ENCODE measurements at regions not wholly inside any gene's neighbourhood (a gene's known extent, or its start where the extent isn't known, plus 50 kb on each side); places are given as distances from the start of the nearest gene placed in this dataset.

DNA sequence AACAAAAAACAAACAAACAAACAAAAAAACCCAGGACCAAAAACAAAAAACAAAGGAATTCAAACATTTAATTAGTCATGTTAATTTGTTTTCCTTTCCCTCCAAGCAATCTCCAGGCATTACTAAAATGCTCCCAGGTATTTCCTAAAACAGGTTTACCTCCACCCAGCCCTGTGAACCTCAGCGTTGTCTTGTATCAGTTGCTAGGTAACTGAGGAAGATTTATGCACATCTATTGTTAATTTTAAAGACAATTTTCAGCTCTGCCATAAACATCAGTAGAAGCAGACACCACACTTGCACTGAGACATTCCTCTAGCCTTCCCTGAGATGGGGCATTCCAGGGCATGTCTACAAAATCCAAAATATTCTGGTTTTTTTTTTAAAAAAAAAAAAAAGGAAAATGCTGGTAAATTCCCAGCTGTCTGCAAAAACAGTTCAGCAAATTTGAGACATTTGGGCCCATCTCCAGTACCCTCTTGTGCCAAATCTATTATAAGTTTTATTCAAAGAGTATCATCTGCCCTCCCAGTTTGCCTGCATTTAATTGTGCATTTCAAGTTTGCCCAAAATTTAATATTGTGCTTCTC, 227.6 kb downstream of the ADAMTS9 start:
- no peak overlapping the region for H3K4me3 ChIP-seq
- no peaks in the 10 kb centered on the region for H3K27me3 ChIP-seq
- H3K4me3 Mint-ChIP-seq = no peak overlapping the region
- DNase-seq (ENCODE audit: low spot score) = no peak
- no peaks in the 10 kb centered on the region for H3K36me3 Mint-ChIP-seq
- H3K27ac ChIP-seq = no peak overlapping the region
- H3K9ac ChIP-seq = no peak overlapping the region
- peaks cover 46% of the 10 kb centered on the region for H3K4me1 ChIP-seq
- TF ChIP-seq, protein P1, sequence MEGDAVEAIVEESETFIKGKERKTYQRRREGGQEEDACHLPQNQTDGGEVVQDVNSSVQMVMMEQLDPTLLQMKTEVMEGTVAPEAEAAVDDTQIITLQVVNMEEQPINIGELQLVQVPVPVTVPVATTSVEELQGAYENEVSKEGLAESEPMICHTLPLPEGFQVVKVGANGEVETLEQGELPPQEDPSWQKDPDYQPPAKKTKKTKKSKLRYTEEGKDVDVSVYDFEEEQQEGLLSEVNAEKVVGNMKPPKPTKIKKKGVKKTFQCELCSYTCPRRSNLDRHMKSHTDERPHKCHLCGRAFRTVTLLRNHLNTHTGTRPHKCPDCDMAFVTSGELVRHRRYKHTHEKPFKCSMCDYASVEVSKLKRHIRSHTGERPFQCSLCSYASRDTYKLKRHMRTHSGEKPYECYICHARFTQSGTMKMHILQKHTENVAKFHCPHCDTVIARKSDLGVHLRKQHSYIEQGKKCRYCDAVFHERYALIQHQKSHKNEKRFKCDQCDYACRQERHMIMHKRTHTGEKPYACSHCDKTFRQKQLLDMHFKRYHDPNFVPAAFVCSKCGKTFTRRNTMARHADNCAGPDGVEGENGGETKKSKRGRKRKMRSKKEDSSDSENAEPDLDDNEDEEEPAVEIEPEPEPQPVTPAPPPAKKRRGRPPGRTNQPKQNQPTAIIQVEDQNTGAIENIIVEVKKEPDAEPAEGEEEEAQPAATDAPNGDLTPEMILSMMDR (IDR thresholded peaks at IDR 0.05) = no peak
- no peak for TF ChIP-seq EZH2 (IDR thresholded peaks at IDR 0.05)
- TF ChIP-seq EZH2phosphoT487 (IDR thresholded peaks at IDR 0.05) = no peak
- H3K36me3 ChIP-seq = no peaks in the 10 kb centered on the region
- no peaks in the 10 kb centered on the region for H3K9me3 Mint-ChIP-seq
- H4K20me1 ChIP-seq (ENCODE audit: low read depth) = no peaks in the 10 kb centered on the region
- peaks cover 65% of the 10 kb centered on the region for H3K4me1 Mint-ChIP-seq
- H3K27me3 Mint-ChIP-seq (ENCODE audit: insufficient read depth, low read depth) = peaks cover 12% of the 10 kb centered on the region
- H3K4me2 ChIP-seq = no peak overlapping the region
- H3K27ac Mint-ChIP-seq = peak overlapping the region; percentile 57
- no peaks in the 10 kb centered on the region for H3K79me2 ChIP-seq (ENCODE audit: low read depth)
- H2AFZ ChIP-seq (replicated peaks) = no peak overlapping the region
- no peaks in the 10 kb centered on the region for H3K9me3 ChIP-seq (ENCODE audit: low read depth)
- peaks cover 21% of the 10 kb centered on the region for H3F3A ChIP-seq (ENCODE audit: low read depth)

DNA sequence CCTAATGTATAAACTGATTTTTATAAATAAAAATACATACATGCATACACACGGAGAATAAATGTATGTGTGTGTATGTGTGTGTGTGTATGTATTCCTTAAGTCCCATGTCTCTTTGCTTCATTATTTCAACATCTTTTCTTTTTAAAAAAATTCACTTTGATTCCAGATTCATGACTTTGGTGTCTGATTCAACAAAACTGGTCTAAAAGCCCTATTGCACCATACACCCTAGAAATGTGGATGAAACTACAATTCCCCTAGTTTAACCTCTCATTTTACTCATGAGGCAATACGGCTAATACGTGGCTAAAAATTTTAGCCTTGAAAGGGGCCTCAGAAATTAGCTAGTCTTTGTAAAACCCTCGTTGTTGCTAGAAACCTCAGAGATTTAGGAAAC, 228.1 kb downstream of the ADAMTS9 start:
- no peak overlapping the region for H3K4me2 ChIP-seq
- no peak overlapping the region for H3K27ac Mint-ChIP-seq
- TF ChIP-seq EZH2 (IDR thresholded peaks at IDR 0.05) (no peak), EZH2phosphoT487 (IDR thresholded peaks at IDR 0.05) (no peak)
- TF ChIP-seq, protein P1 (IDR thresholded peaks at IDR 0.05) = no peak
- H3K4me1 ChIP-seq = peaks cover 46% of the 10 kb centered on the region
- DNase-seq (ENCODE audit: low spot score) = no peak
- H2AFZ ChIP-seq (replicated peaks) = no peak overlapping the region
- no peaks in the 10 kb centered on the region for H3K36me3 ChIP-seq
- H3K27me3 Mint-ChIP-seq (ENCODE audit: insufficient read depth, low read depth) = peaks cover 12% of the 10 kb centered on the region
- H3K4me1 Mint-ChIP-seq = peaks cover 70% of the 10 kb centered on the region
- no peak overlapping the region for H3K4me3 Mint-ChIP-seq
- no peaks in the 10 kb centered on the region for H3K79me2 ChIP-seq (ENCODE audit: low read depth)
- no peaks in the 10 kb centered on the region for H3K9me3 Mint-ChIP-seq
- no peaks in the 10 kb centered on the region for H3K27me3 ChIP-seq
- H3K36me3 Mint-ChIP-seq = no peaks in the 10 kb centered on the region
- H4K20me1 ChIP-seq (ENCODE audit: low read depth) = no peaks in the 10 kb centered on the region
- H3K4me3 ChIP-seq = no peak overlapping the region
- no peak overlapping the region for H3K27ac ChIP-seq
- H3K9ac ChIP-seq = no peak overlapping the region
- H3K9me3 ChIP-seq (ENCODE audit: low read depth) = no peaks in the 10 kb centered on the region
- H3F3A ChIP-seq (ENCODE audit: low read depth) = peaks cover 21% of the 10 kb centered on the region

DNA sequence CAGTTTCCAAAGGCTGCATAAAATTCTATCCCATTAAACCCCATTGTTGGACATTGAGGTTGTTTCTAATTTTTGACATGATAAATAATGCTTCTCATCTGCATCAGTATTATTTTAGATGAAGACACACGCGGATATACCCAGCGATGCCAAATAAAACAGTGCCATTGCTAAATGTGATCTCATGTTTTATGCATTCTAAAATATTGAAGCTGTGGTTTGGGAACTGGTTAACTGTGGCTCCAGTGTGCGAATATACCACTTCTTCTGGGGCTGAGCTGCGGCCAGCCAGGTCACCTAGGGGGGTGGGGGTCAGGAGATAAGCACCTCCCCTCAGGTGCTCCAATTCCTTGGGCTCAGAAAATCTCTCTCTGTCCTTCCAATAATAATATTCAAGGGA, 230.0 kb downstream of the ADAMTS9 start:
- no peak overlapping the region for H3K27ac ChIP-seq
- H3K4me2 ChIP-seq = no peak overlapping the region

More for the DNA sequence above, 230.0 kb downstream of the ADAMTS9 start:
- Mint-ChIP-seq H3K4me3 (no peak overlapping the region), H3K9me3 (no peaks in the 10 kb centered on the region), H3K36me3 (no peaks in the 10 kb centered on the region), H3K4me1 (peaks cover 78% of the 10 kb centered on the region), H3K27me3 (ENCODE audit: insufficient read depth, low read depth) (peaks cover 12% of the 10 kb centered on the region), H3K27ac (no peak overlapping the region)
- Histone ChIP-seq H3K9ac (no peak overlapping the region), H4K20me1 (ENCODE audit: low read depth) (no peaks in the 10 kb centered on the region), H3F3A (ENCODE audit: low read depth) (peaks cover 16% of the 10 kb centered on the region), H3K36me3 (no peaks in the 10 kb centered on the region), H3K79me2 (ENCODE audit: low read depth) (no peaks in the 10 kb centered on the region), H3K27me3 (no peaks in the 10 kb centered on the region), H2AFZ (replicated peaks) (no peak overlapping the region), H3K4me3 (no peak overlapping the region), H3K9me3 (ENCODE audit: low read depth) (no peaks in the 10 kb centered on the region), H3K4me1 (peaks cover 45% of the 10 kb centered on the region)
- DNase-seq (ENCODE audit: low spot score) = no peak
- TF ChIP-seq EZH2 (IDR thresholded peaks at IDR 0.05) (no peak), EZH2phosphoT487 (IDR thresholded peaks at IDR 0.05) (no peak)
- TF ChIP-seq, protein P1 (IDR thresholded peaks at IDR 0.05) = no peak
